Activated naive CD4-positive, alpha-beta T cell treated with anti-CD3 and anti-CD28 coated beads, Interleukin-2, amount 50 U/mL, for 72 hours (primary cell): ENCODE measurements at regions not wholly inside any gene's neighbourhood (a gene's known extent, or its start where the extent isn't known, plus 50 kb on each side); places are given as distances from the start of the nearest gene placed in this dataset.

Experiments used
- ATAC-seq, 2 donors: fragments of 150-1000 bp; cut with Tn5 transposase; 2 replicates each; pipeline ENCODE4 v1.10.0; 2021; ENCODE audit warnings: mild to moderate bottlenecking in 2 of 2, moderate library complexity in 2 of 2
- DNase-seq, 2 donors: peaks; one replicate each; pipeline ENCODE4 v3.0.0; 2021 to 2022; ENCODE audit warnings: low spot score in 2 of 2
- H3K27ac Mint-ChIP-seq, 2 donors: one replicate each; pipeline ENCODE4 v1.8.0; 2022; ENCODE audit warnings: mild to moderate bottlenecking in 2 of 2, mixed read lengths in 2 of 2
- H3K36me3 Mint-ChIP-seq, 2 donors: one replicate each; pipeline ENCODE4 v1.8.0; 2022; ENCODE audit warnings: mixed read lengths in 2 of 2
- H3K9me3 Mint-ChIP-seq, 2 donors: one replicate each; pipeline ENCODE4 v1.8.0; 2022; ENCODE audit warnings: mixed read lengths in 2 of 2

GRCh38 chr19:28537079-28537478 lies 675.9 kb downstream of the UQCRFS1 start:
- peaks cover 8 to 13% of the 10 kb centered on the region in 2 donors for H3K9me3 Mint-ChIP-seq
- no peak overlapping the region for H3K27ac Mint-ChIP-seq
- DNase-seq: no peak
- no peaks in the 10 kb centered on the region for H3K36me3 Mint-ChIP-seq
- no peak for ATAC-seq

GRCh38 chr19:28535352-28535775 lies 677.6 kb downstream of the UQCRFS1 start:
- H3K36me3 Mint-ChIP-seq: no peaks in the 10 kb centered on the region
- peaks cover 8 to 13% of the 10 kb centered on the region in 2 donors for H3K9me3 Mint-ChIP-seq
- no peak overlapping the region for H3K27ac Mint-ChIP-seq
- no peak for ATAC-seq
- DNase-seq: no peak

GRCh38 chr19:28534766-28535351 lies 678.1 kb downstream of the UQCRFS1 start:
- Mint-ChIP-seq H3K27ac (no peak overlapping the region), H3K36me3 (peaks cover 0 to 4% of the 10 kb centered on the region in 2 donors), H3K9me3 (peaks cover 13% of the 10 kb centered on the region in 2 donors)
- no peak for DNase-seq
- ATAC-seq: no peak

GRCh38 chr19:28532765-28533341 lies 680.1 kb downstream of the UQCRFS1 start:
- H3K27ac Mint-ChIP-seq: no peak overlapping the region
- H3K9me3 Mint-ChIP-seq: peaks cover 15 to 16% of the 10 kb centered on the region in 2 donors
- H3K36me3 Mint-ChIP-seq: peaks cover 0 to 4% of the 10 kb centered on the region in 2 donors
- ATAC-seq (no peak), DNase-seq (no peak)

GRCh38 chr19:28531979-28532378 lies 681.0 kb downstream of the UQCRFS1 start:
- DNase-seq (no peak), ATAC-seq (no peak)
- Mint-ChIP-seq H3K27ac (no peak overlapping the region), H3K36me3 (peaks cover 0 to 4% of the 10 kb centered on the region in 2 donors), H3K9me3 (peaks cover 12 to 13% of the 10 kb centered on the region in 2 donors)

- Mint-ChIP-seq H3K9me3 (peaks cover 12 to 13% of the 10 kb centered on the region in 2 donors), H3K36me3 (peaks cover 0 to 4% of the 10 kb centered on the region in 2 donors), H3K27ac (no peak overlapping the region)
- ATAC-seq (no peak), DNase-seq (no peak)
Observed at GRCh38 chr19:28530406-28531035, 682.4 kb downstream of the UQCRFS1 start.

- Mint-ChIP-seq H3K27ac (no peak overlapping the region), H3K36me3 (peaks cover 0 to 4% of the 10 kb centered on the region in 2 donors), H3K9me3 (peaks cover 5 to 10% of the 10 kb centered on the region in 2 donors)
- ATAC-seq: no peak
- DNase-seq: no peak
Observed at GRCh38 chr19:28526038-28526437, 686.9 kb downstream of the UQCRFS1 start.

- no peaks in the 10 kb centered on the region for H3K36me3 Mint-ChIP-seq
Observed at GRCh38 chr19:28523619-28524018, 689.3 kb downstream of the UQCRFS1 start.

GRCh38 chr19:28522545-28522922 lies 690.4 kb downstream of the UQCRFS1 start:
- no peaks in the 10 kb centered on the region for H3K9me3 Mint-ChIP-seq
- ATAC-seq: no peak
- DNase-seq: no peak
- no peaks in the 10 kb centered on the region for H3K36me3 Mint-ChIP-seq
- no peak overlapping the region for H3K27ac Mint-ChIP-seq

More at GRCh38 chr19:28523619-28524018, 689.3 kb downstream of the UQCRFS1 start:
- Mint-ChIP-seq H3K9me3 (no peaks in the 10 kb centered on the region), H3K27ac (no peak overlapping the region)
- no peak for DNase-seq
- ATAC-seq: no peak

- ATAC-seq (no peak), DNase-seq (no peak)
- Mint-ChIP-seq H3K36me3 (no peaks in the 10 kb centered on the region), H3K9me3 (no peaks in the 10 kb centered on the region), H3K27ac (no peak overlapping the region)
Observed at GRCh38 chr19:28521614-28522544, 691.1 kb downstream of the UQCRFS1 start.

- ATAC-seq (no peak), DNase-seq (no peak)
- Mint-ChIP-seq H3K9me3 (no peaks in the 10 kb centered on the region), H3K27ac (no peak overlapping the region), H3K36me3 (no peaks in the 10 kb centered on the region)
Observed at GRCh38 chr19:28520998-28521568, 691.9 kb downstream of the UQCRFS1 start.

- ATAC-seq: no peak
- Mint-ChIP-seq H3K9me3 (no peaks in the 10 kb centered on the region), H3K27ac (no peak overlapping the region), H3K36me3 (no peaks in the 10 kb centered on the region)
- DNase-seq: no peak
Observed at GRCh38 chr19:28519952-28520861, 692.7 kb downstream of the UQCRFS1 start.

GRCh38 chr19:28519218-28519779 lies 693.7 kb downstream of the UQCRFS1 start:
- H3K9me3 Mint-ChIP-seq: no peaks in the 10 kb centered on the region
- H3K27ac Mint-ChIP-seq: no peak overlapping the region
- DNase-seq (no peak), ATAC-seq (no peak)
- H3K36me3 Mint-ChIP-seq: no peaks in the 10 kb centered on the region

GRCh38 chr19:28516415-28516872 lies 696.5 kb downstream of the UQCRFS1 start:
- ATAC-seq: no peak
- H3K36me3 Mint-ChIP-seq: no peaks in the 10 kb centered on the region
- no peak for DNase-seq
- H3K27ac Mint-ChIP-seq: no peak overlapping the region
- no peaks in the 10 kb centered on the region for H3K9me3 Mint-ChIP-seq

- no peak for ATAC-seq
- DNase-seq: no peak
- Mint-ChIP-seq H3K36me3 (no peaks in the 10 kb centered on the region), H3K27ac (no peak overlapping the region), H3K9me3 (peaks cover 0 to 3% of the 10 kb centered on the region in 2 donors)
Observed at GRCh38 chr19:28514166-28514565, 698.8 kb downstream of the UQCRFS1 start.
